Brain microvascular endothelial cell (primary cell): ENCODE measurements at regions not wholly inside any gene's neighbourhood (a gene's known extent, or its start where the extent isn't known, plus 50 kb on each side); places are given as distances from the start of the nearest gene placed in this dataset.

Experiments used
- DNase-seq: peaks from one replicate; pipeline ENCODE4 v3.0.0-alpha.2; 2020
- H3K27ac ChIP-seq: fragments of 250-450 bp; sonication (Bioruptor Pico); 2 replicates; pipeline ENCODE4 v1.5.1; 2020; ENCODE audit warnings: mild to moderate bottlenecking, moderate library complexity
- H3K27me3 ChIP-seq: fragments of 250-450 bp; sonication (Bioruptor Pico); replicated peaks from 2 replicates; pipeline ENCODE4 v1.5.1; 2020; ENCODE audit warnings: mild to moderate bottlenecking
- H3K36me3 ChIP-seq: fragments of 250-450 bp; sonication (Bioruptor Pico); replicated peaks from 2 replicates; pipeline ENCODE4 v1.5.1; 2020; ENCODE audit warnings: mild to moderate bottlenecking
- H3K4me3 ChIP-seq: 2 replicates; pipeline ENCODE4 v1.5.1; 2011; ENCODE audit warnings: low read depth, mild to moderate bottlenecking, control low read depth, low read length, moderate library complexity
- CTCF ChIP-seq: IDR thresholded peaks from 2 replicates; pipeline ENCODE4 v1.5.1; 2011; ENCODE audit warnings: low read depth, mild to moderate bottlenecking, moderate library complexity, low read length, control low read depth, inconsistent platforms; ENCODE audit errors: missing control alignments
- in situ Hi-C: cut with HindIII; loops from 2 replicates; pipeline ENCODE4 v1.10.0; 2017; ENCODE audit warnings: low sequenced_read_pairs, low pct_ligation_motif_present

- Histone ChIP-seq H3K36me3 (no peaks in the 10 kb centered on the region), H3K27me3 (no peaks in the 10 kb centered on the region), H3K4me3 (no peak overlapping the region), H3K27ac (no peak overlapping the region)
- no peak for TF ChIP-seq CTCF
- no peak for DNase-seq
- in situ Hi-C loops, result no loop called here
These were observed 78.5 kb downstream of the NKX6-1 start for GRCh38 chr4:84420608-84421007.

DNA sequence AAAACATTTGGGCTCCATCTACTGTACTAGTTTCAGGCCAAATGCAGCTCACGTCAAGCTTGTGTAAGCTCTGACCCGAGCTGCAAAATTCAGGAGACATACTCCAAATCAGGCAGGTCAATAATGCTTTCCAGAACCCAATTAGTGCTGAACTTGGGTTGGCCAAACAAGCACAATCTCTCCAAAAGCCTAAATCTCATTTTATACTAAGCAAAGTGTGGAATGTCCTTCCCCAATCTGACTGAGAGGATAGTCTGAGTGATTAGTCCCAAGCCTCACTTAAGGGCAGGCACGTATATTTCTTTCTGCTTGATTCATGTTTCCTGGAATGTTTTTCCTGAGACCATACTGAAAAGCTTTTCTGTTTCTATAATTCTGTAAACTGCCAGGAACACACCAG, 79.9 kb downstream of the NKX6-1 start:
- in situ Hi-C loops, result no loop called here
- no peak overlapping the region for H3K27ac ChIP-seq

DNA sequence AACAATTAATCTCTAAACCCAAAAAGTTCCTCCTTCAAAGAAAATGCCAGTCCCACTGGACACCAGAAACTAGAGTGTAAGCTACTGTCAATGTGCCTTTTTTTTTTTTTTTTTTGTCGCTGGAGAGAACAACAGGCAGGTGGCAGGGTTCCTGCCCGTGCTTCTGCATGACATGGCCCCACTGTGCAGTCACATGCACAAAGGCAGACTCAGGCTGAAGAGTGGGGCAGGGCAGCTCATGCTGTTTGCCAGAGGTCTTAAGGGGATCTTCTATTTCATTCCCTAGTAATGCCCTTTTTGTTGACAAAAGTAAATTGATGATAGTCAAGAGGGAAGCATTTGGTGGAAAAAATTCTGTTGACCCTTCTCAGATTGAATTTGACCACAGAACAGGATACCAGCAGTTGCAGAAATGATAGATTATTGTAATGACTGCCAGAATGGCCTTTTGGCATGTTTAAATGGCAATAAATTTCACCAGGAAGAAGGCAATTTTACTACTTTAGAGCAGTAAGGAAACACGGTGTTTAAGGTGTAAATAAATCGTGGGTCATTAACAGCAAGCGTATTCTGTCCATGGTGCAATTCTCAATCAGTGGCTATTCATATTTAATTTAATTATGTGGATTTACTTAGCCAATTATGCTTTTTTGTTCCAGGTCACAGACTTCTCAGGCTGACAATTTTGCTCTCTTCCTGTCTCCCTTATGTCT, 80.9 kb downstream of the NKX6-1 start:
- Histone ChIP-seq H3K27me3 (no peaks in the 10 kb centered on the region), H3K36me3 (no peaks in the 10 kb centered on the region), H3K4me3 (no peak overlapping the region), H3K27ac (no peak overlapping the region)
- TF ChIP-seq CTCF, result no peak
- in situ Hi-C loops, result no loop called here
- DNase-seq, result no peak

More for the DNA sequence above, 79.9 kb downstream of the NKX6-1 start:
- H3K36me3 ChIP-seq, result no peaks in the 10 kb centered on the region
- no peaks in the 10 kb centered on the region for H3K27me3 ChIP-seq
- no peak for DNase-seq
- TF ChIP-seq CTCF, result no peak
- H3K4me3 ChIP-seq, result no peak overlapping the region

DNA sequence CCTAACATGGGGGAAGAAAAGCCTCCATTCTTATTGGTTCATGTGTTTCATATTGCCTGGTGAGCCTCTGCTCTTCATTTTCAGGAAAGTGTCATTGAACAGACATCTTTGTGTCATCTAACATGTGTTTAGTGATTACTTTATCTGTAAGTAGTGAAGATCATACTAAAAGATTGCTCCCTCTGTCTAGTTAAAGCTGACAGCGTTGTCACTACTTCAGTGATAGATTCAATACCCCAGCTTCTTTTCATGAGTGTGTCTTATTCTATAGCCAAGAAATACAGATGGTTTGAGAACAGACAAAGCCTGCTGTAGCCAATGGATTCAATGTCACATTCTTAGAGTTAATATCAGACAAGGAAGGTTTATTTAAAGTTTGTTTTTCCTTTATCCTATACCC, 85.1 kb downstream of the NKX6-1 start:
- Histone ChIP-seq H3K27ac (no peak overlapping the region), H3K36me3 (no peaks in the 10 kb centered on the region), H3K4me3 (no peak overlapping the region), H3K27me3 (no peaks in the 10 kb centered on the region)
- no peak for TF ChIP-seq CTCF
- no peak for DNase-seq
- in situ Hi-C loops, result no loop called here

- TF ChIP-seq CTCF, result no peak
- no peaks in the 10 kb centered on the region for H3K27me3 ChIP-seq
- H3K36me3 ChIP-seq, result no peaks in the 10 kb centered on the region
- in situ Hi-C loops, result no loop called here
- no peak overlapping the region for H3K27ac ChIP-seq
- DNase-seq, result no peak
- no peak overlapping the region for H3K4me3 ChIP-seq
These were observed 85.6 kb downstream of the NKX6-1 start for GRCh38 chr4:84413480-84413879.

DNA sequence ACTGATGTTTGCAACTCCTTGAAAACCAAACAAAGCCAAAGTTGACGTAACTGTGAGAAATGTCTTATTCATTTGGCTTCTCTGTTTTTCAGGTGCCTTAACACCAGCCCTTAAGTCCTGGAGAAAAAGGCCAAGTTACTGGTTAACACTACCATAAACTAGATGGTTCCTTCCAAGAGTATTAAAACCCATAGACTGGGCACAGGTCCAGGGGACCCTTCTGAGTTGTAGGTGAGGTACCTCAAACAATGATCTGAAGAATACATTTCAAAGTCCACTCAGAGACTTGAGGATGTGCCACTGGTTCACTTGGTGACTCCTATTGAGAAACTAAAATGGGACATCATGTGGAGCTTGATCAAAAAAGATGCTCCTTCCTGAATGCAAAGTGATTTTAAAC, 87.0 kb downstream of the NKX6-1 start:
- in situ Hi-C loops, result no loop called here
- Histone ChIP-seq H3K36me3 (no peaks in the 10 kb centered on the region), H3K27ac (no peak overlapping the region), H3K27me3 (no peaks in the 10 kb centered on the region), H3K4me3 (no peak overlapping the region)
- DNase-seq, result no peak
- TF ChIP-seq CTCF, result no peak
